K562 (cell line): ENCODE measurements at regions not wholly inside any gene's neighbourhood (a gene's known extent, or its start where the extent isn't known, plus 50 kb on each side); places are given as distances from the start of the nearest gene placed in this dataset.

Source experiments
- MGA ChIP-seq: fragments of 450-650 bp; IDR thresholded peaks from 2 replicates; pipeline ENCODE4 v1.6.1; 2016; ENCODE audit warnings: mild to moderate bottlenecking, moderate library complexity

GRCh38 chr17:79187186-79187585 is 112.6 kb downstream of the ENGASE start (continued):
- TF ChIP-seq MGA: no peak
